CD4-positive, alpha-beta T cell treated with Interleukin-15 for 1 hour (primary cell): ENCODE measurements at regions not wholly inside any gene's neighbourhood (a gene's known extent, or its start where the extent isn't known, plus 50 kb on each side); places are given as distances from the start of the nearest gene placed in this dataset.

Experiments
- DNase-seq: peaks from one replicate; pipeline ENCODE4 v3.0.0-alpha.2; 2020

- DNase-seq, result no peak
Measured at GRCh38 chr9:14960881-14961280, 50.7 kb upstream of the FREM1 start.
